GM21381 (cell line): ENCODE measurements at regions not wholly inside any gene's neighbourhood (a gene's known extent, or its start where the extent isn't known, plus 50 kb on each side); places are given as distances from the start of the nearest gene placed in this dataset.

Experiments used
- ATAC-seq: cut with Tn5 transposase; IDR thresholded peaks from one replicate; pipeline ENCODE4 v1.9.1; 2021; ENCODE audit warnings: mild to moderate bottlenecking, moderate library complexity; ENCODE audit not compliant: unreplicated experiment

GRCh38 chr22:48950151-48950915, 877.3 kb downstream of the BRD1 start:
- no peak for ATAC-seq

GRCh38 chr22:48949375-48950149, 878.1 kb downstream of the BRD1 start:
- no peak for ATAC-seq

- ATAC-seq = no peak
These were observed 879.0 kb downstream of the BRD1 start for GRCh38 chr22:48948575-48949170.

GRCh38 chr22:48947636-48948035, 880.0 kb downstream of the BRD1 start:
- no peak for ATAC-seq

- no peak for ATAC-seq
These were observed 881.8 kb downstream of the BRD1 start for GRCh38 chr22:48945621-48946458.

- no peak for ATAC-seq
These were observed 882.7 kb downstream of the BRD1 start for GRCh38 chr22:48944751-48945620.

GRCh38 chr22:48944433-48944750, 883.3 kb downstream of the BRD1 start:
- no peak for ATAC-seq

- ATAC-seq = no peak
These were observed 883.9 kb downstream of the BRD1 start for GRCh38 chr22:48943567-48944432.

GRCh38 chr22:48942698-48943566, 884.7 kb downstream of the BRD1 start:
- no peak for ATAC-seq

- ATAC-seq = no peak
These were observed 885.6 kb downstream of the BRD1 start for GRCh38 chr22:48941903-48942575.

- no peak for ATAC-seq
These were observed 886.4 kb downstream of the BRD1 start for GRCh38 chr22:48941033-48941902.

GRCh38 chr22:48940266-48941032, 887.2 kb downstream of the BRD1 start:
- no peak for ATAC-seq

GRCh38 chr22:48939441-48940265, 888.0 kb downstream of the BRD1 start:
- no peak for ATAC-seq

- ATAC-seq = no peak
These were observed 888.9 kb downstream of the BRD1 start for GRCh38 chr22:48938741-48939140.

GRCh38 chr22:48937032-48937639, 890.5 kb downstream of the BRD1 start:
- ATAC-seq = no peak
